Testis (tissue), 2 donors: ENCODE measurements at regions not wholly inside any gene's neighbourhood (a gene's known extent, or its start where the extent isn't known, plus 50 kb on each side); places are given as distances from the start of the nearest gene placed in this dataset.

Experiments
- CTCF ChIP-seq, 3 experiments: fragments of 450-650 bp in 2 of 3; fragments of 200-600 bp in 1 of 3; sonication (generic) in 1 of 3; IDR thresholded peaks; one replicate each; pipeline ENCODE4 v1.5.1; 2016 to 2019; ENCODE audit warnings: antibody characterized with exemption in 3 of 3, mild to moderate bottlenecking in 2 of 3, moderate library complexity in 1 of 3
- POLR2A ChIP-seq: fragments of 450-650 bp; IDR thresholded peaks from one replicate; pipeline ENCODE4 v1.6.1; 2017; ENCODE audit warnings: antibody characterized with exemption, mild to moderate bottlenecking, moderate library complexity

- TF ChIP-seq CTCF (IDR thresholded peaks at IDR 0.05) (no peak), POLR2A (no peak)
Observed at GRCh38 chr1:112267929-112268328, 128.1 kb upstream of the CTTNBP2NL start.
